ENCODE measurements at regions not wholly inside any gene's neighbourhood (a gene's known extent, or its start where the extent isn't known, plus 50 kb on each side); places are given as distances from the start of the nearest gene placed in this dataset.

DNA sequence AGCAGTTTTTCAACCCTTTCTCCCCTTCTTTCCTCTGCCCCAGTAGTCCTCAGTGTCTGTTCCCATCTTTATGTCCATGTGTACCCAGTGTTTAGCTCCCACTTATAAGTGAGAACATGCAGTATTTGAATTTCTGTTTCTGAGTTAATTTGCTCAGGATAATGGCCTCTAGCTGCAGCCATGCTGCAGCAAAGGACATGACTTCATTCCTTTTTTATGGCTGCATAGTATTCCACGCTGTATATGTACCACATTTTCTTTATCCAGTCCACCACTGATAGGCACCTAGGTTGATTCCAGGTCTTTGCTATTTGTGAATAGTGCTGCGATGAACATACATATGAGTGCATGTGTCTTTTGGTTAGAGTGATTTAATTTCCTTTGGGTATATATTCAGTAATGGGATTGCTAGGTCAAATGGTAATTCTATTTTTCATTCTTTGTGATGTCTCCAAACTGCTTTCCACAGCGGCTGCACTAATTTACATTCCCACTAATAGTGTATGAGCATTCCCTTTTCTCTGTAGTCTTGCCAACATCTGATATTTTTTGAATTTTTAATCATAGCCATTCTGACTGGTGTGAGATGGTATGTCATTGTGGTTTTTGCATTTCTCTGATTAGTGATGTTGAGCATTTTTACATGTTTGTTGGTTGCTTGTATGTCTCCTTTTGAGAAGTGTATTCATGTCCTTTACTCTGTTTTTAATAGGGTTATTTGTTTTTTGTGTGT lies 54.6 kb upstream of the ANK2 start:
- TF ChIP-seq, protein P1, sequence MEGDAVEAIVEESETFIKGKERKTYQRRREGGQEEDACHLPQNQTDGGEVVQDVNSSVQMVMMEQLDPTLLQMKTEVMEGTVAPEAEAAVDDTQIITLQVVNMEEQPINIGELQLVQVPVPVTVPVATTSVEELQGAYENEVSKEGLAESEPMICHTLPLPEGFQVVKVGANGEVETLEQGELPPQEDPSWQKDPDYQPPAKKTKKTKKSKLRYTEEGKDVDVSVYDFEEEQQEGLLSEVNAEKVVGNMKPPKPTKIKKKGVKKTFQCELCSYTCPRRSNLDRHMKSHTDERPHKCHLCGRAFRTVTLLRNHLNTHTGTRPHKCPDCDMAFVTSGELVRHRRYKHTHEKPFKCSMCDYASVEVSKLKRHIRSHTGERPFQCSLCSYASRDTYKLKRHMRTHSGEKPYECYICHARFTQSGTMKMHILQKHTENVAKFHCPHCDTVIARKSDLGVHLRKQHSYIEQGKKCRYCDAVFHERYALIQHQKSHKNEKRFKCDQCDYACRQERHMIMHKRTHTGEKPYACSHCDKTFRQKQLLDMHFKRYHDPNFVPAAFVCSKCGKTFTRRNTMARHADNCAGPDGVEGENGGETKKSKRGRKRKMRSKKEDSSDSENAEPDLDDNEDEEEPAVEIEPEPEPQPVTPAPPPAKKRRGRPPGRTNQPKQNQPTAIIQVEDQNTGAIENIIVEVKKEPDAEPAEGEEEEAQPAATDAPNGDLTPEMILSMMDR (conservative IDR thresholded peaks at IDR 0.05; ENCODE audit: low read depth, low read length): no peak
- no peak for TF ChIP-seq RAD21 (IDR thresholded peaks at IDR 0.05; ENCODE audit: low read length)

Measured in IMR-90 (cell line).